ENCODE measurements at regions not wholly inside any gene's neighbourhood (a gene's known extent, or its start where the extent isn't known, plus 50 kb on each side); places are given as distances from the start of the nearest gene placed in this dataset.

DNA sequence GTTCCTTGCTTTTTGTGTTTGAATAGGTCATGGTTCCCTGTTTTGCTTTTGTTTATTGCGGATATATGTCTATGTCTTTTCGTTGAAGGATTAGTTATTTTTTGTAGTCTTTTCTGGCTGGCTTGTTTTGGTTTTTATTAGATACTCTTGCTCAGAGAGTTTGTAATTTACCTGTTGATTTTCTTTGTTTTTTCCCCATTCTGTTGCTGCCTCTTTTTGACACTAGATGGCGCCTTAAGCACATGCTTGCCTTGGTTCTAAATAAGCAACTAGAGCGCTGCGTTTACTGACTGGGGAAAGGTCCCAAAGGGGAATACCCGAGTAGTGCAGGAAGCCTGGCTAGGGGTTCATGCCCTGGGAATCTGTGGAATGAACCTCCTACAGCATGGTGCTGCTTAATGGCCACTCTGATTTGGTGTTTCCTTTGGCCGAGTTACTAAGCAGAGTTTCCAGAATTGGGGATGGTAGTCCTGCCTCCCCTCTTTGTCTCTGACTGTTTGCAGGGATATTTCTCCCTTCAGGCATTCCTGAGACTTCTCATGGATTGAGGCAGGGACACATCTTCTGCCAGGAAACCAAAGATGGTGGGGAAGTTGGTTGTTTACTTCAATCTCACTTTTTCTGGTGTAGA, 143.2 kb downstream of the PTPRU start:
- BruUV-seq (replicated peaks), result no TSS peak
- 2% methylated on average over 7 of the region's 7 CpGs for WGBS (ENCODE audit: insufficient coverage, insufficient replicate concordance, low lambda C conversion rate, missing lambda C conversion rate)
- ChIA-PET SMC1A (ENCODE audit: uncharacterized antibody, unreplicated experiment) (no interaction called here), POLR2A (no interaction called here), CTCF (no interaction called here), RAD21 (ENCODE audit: unreplicated experiment) (no interaction called here)
- no peak overlapping the region for H3K4me3 ChIP-seq
- H3K4me1 ChIP-seq (ENCODE audit: control insufficient read depth, insufficient read depth, low read length), result no peaks in the 10 kb centered on the region
- no peak overlapping the region for H3K4me2 ChIP-seq (ENCODE audit: control insufficient read depth, insufficient read depth)
- peaks cover 4% of the 10 kb centered on the region; the same call in 1 of the 3 replicates for H3K9me3 ChIP-seq (replicated peaks; ENCODE audit: control insufficient read depth, insufficient read depth, low read length)
- DNase-seq (ENCODE audit: low read depth, low spot score) (peak; percentile 2), ATAC-seq (no peak), FAIRE-seq (no peak)
- H3K9ac ChIP-seq (ENCODE audit: control insufficient read depth, insufficient read depth, low read length), result no peak overlapping the region
- no peaks in the 10 kb centered on the region for H3K36me3 ChIP-seq (ENCODE audit: control insufficient read depth in 2 of 2, insufficient read depth in 2 of 2, low read length in 1 of 2)
- H3K79me2 ChIP-seq (ENCODE audit: control insufficient read depth, insufficient read depth, low read length), result no peaks in the 10 kb centered on the region
- no peaks in the 10 kb centered on the region for H3K27me3 ChIP-seq (replicated peaks in 1 of 2; ENCODE audit: control insufficient read depth in 2 of 2, insufficient read depth in 2 of 2, low read length in 1 of 2)
- intact Hi-C loops (cut with micrococcal nuclease; ENCODE audit: unreplicated experiment), result loop anchor here (5.0 kb wide), 1 partner anchor 1328 kb away; no protein-coding TSS in a partner anchor
- in situ Hi-C loops (cut with MboI), result no loop called here
- no peak overlapping the region for H2AFZ ChIP-seq (ENCODE audit: control insufficient read depth, low read depth, low read length)
- no peak overlapping the region for H3K27ac ChIP-seq (ENCODE audit: control insufficient read depth, insufficient read depth)
- no peaks in the 10 kb centered on the region for H4K20me1 ChIP-seq (ENCODE audit: control insufficient read depth, insufficient read depth)
- TF ChIP-seq SMAD1 (IDR thresholded peaks at IDR 0.05; ENCODE audit: low read depth, partially characterized antibody) (no peak), CBX5 (IDR thresholded peaks at IDR 0.05; ENCODE audit: low read depth) (peak; percentile 87), BHLHE40 (IDR thresholded peaks at IDR 0.05; ENCODE audit: borderline replicate concordance in 1 of 2, low read depth in 2 of 2, low read length in 1 of 2) (no peak), MTA2 (IDR thresholded peaks at IDR 0.05; ENCODE audit: low read depth) (no peak), RCOR1 (conservative IDR thresholded peaks at IDR 0.05; ENCODE audit: low read depth, low read length) (no peak), RAD21 (IDR thresholded peaks at IDR 0.05; ENCODE audit: insufficient read depth, low read depth, low read length) (peak; percentile 67), NR2F1 (conservative IDR thresholded peaks at IDR 0.05) (no peak), TCF3 (IDR thresholded peaks at IDR 0.05; ENCODE audit: borderline replicate concordance, insufficient read depth, low read depth, low read length) (no peak), SMC3 (IDR thresholded peaks at IDR 0.05; ENCODE audit: borderline replicate concordance, low read length) (peak; percentile 29; the same call in 1 of the 2 replicates), NFIC (IDR thresholded peaks at IDR 0.05; ENCODE audit: low read depth, low read length) (no peak)
- TF ChIP-seq, protein P1, sequence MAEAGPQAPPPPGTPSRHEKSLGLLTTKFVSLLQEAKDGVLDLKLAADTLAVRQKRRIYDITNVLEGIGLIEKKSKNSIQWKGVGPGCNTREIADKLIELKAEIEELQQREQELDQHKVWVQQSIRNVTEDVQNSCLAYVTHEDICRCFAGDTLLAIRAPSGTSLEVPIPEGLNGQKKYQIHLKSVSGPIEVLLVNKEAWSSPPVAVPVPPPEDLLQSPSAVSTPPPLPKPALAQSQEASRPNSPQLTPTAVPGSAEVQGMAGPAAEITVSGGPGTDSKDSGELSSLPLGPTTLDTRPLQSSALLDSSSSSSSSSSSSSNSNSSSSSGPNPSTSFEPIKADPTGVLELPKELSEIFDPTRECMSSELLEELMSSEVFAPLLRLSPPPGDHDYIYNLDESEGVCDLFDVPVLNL (IDR thresholded peaks at IDR 0.05; ENCODE audit: low read depth, low read length), result no peak
- TF ChIP-seq, protein P2, sequence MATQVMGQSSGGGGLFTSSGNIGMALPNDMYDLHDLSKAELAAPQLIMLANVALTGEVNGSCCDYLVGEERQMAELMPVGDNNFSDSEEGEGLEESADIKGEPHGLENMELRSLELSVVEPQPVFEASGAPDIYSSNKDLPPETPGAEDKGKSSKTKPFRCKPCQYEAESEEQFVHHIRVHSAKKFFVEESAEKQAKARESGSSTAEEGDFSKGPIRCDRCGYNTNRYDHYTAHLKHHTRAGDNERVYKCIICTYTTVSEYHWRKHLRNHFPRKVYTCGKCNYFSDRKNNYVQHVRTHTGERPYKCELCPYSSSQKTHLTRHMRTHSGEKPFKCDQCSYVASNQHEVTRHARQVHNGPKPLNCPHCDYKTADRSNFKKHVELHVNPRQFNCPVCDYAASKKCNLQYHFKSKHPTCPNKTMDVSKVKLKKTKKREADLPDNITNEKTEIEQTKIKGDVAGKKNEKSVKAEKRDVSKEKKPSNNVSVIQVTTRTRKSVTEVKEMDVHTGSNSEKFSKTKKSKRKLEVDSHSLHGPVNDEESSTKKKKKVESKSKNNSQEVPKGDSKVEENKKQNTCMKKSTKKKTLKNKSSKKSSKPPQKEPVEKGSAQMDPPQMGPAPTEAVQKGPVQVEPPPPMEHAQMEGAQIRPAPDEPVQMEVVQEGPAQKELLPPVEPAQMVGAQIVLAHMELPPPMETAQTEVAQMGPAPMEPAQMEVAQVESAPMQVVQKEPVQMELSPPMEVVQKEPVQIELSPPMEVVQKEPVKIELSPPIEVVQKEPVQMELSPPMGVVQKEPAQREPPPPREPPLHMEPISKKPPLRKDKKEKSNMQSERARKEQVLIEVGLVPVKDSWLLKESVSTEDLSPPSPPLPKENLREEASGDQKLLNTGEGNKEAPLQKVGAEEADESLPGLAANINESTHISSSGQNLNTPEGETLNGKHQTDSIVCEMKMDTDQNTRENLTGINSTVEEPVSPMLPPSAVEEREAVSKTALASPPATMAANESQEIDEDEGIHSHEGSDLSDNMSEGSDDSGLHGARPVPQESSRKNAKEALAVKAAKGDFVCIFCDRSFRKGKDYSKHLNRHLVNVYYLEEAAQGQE (IDR thresholded peaks at IDR 0.05; ENCODE audit: low read depth, low read length), result no peak
- TF ChIP-seq, protein P3, sequence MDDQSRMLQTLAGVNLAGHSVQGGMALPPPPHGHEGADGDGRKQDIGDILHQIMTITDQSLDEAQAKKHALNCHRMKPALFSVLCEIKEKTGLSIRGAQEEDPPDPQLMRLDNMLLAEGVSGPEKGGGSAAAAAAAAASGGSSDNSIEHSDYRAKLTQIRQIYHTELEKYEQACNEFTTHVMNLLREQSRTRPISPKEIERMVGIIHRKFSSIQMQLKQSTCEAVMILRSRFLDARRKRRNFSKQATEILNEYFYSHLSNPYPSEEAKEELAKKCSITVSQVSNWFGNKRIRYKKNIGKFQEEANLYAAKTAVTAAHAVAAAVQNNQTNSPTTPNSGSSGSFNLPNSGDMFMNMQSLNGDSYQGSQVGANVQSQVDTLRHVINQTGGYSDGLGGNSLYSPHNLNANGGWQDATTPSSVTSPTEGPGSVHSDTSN (IDR thresholded peaks at IDR 0.05; ENCODE audit: insufficient replicate concordance, low read depth, low read length), result no peak
- TF ChIP-seq, protein P4, sequence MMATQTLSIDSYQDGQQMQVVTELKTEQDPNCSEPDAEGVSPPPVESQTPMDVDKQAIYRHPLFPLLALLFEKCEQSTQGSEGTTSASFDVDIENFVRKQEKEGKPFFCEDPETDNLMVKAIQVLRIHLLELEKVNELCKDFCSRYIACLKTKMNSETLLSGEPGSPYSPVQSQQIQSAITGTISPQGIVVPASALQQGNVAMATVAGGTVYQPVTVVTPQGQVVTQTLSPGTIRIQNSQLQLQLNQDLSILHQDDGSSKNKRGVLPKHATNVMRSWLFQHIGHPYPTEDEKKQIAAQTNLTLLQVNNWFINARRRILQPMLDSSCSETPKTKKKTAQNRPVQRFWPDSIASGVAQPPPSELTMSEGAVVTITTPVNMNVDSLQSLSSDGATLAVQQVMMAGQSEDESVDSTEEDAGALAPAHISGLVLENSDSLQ (IDR thresholded peaks at IDR 0.05), result no peak
- TF ChIP-seq, protein P5, sequence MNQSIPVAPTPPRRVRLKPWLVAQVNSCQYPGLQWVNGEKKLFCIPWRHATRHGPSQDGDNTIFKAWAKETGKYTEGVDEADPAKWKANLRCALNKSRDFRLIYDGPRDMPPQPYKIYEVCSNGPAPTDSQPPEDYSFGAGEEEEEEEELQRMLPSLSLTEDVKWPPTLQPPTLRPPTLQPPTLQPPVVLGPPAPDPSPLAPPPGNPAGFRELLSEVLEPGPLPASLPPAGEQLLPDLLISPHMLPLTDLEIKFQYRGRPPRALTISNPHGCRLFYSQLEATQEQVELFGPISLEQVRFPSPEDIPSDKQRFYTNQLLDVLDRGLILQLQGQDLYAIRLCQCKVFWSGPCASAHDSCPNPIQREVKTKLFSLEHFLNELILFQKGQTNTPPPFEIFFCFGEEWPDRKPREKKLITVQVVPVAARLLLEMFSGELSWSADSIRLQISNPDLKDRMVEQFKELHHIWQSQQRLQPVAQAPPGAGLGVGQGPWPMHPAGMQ (IDR thresholded peaks at IDR 0.05; ENCODE audit: borderline replicate concordance), result no peak
